Stimulated activated CD4-positive, alpha-beta T cell treated with anti-CD3 and anti-CD28 coated beads, TNF-alpha, amount 100 ng/mL, for 4 hours (primary cell): ENCODE measurements at regions not wholly inside any gene's neighbourhood (a gene's known extent, or its start where the extent isn't known, plus 50 kb on each side); places are given as distances from the start of the nearest gene placed in this dataset.
"Not testable (repeated sequence)": the region's sequence is repeated elsewhere in the genome, so short reads cannot be mapped to it uniquely, and the experiment has no call there.

Experiments used
- DNase-seq, 3 experiments: peaks; one replicate each; pipeline ENCODE4 v3.0.0-alpha.2; 2020; ENCODE audit warnings: low read depth in 3 of 3

- no peak for DNase-seq
Observed at GRCh38 chr6:141780296-141780695, 352.4 kb upstream of the GJE1 start.

GRCh38 chr6:141764388-141764787, 368.3 kb upstream of the GJE1 start:
- no peak for DNase-seq

- no peak for DNase-seq
Observed at GRCh38 chr6:141758430-141758829, 374.3 kb upstream of the GJE1 start.

- no peak for DNase-seq
Observed at GRCh38 chr6:141753180-141753579, 379.5 kb upstream of the GJE1 start.

GRCh38 chr6:141752677-141753076, 380.0 kb upstream of the GJE1 start:
- no peak for DNase-seq

- not testable (repeated sequence) for DNase-seq
Observed at GRCh38 chr6:141746324-141746723, 386.4 kb upstream of the GJE1 start.

- DNase-seq: no peak
Observed at GRCh38 chr6:141744971-141745370, 387.8 kb upstream of the GJE1 start.

GRCh38 chr6:141744194-141744925, 388.4 kb upstream of the GJE1 start:
- DNase-seq: no peak

- DNase-seq: no peak
Observed at GRCh38 chr6:141736104-141736503, 396.6 kb upstream of the GJE1 start.

- DNase-seq: no peak
Observed at GRCh38 chr6:141735126-141735525, 397.6 kb upstream of the GJE1 start.

GRCh38 chr6:141734071-141734840, 398.5 kb upstream of the GJE1 start:
- no peak for DNase-seq

- no peak for DNase-seq
Observed at GRCh38 chr6:141729146-141729545, 403.6 kb upstream of the GJE1 start.

GRCh38 chr6:141728330-141728729, 404.4 kb upstream of the GJE1 start:
- DNase-seq: no peak

GRCh38 chr6:141726248-141726647, 406.5 kb upstream of the GJE1 start:
- no peak for DNase-seq

- DNase-seq: no peak
Observed at GRCh38 chr6:141724731-141725130, 408.0 kb upstream of the GJE1 start.

GRCh38 chr6:141719476-141719875, 413.2 kb upstream of the GJE1 start:
- DNase-seq: no peak

GRCh38 chr6:141705431-141705830, 427.3 kb upstream of the GJE1 start:
- DNase-seq: no peak

GRCh38 chr6:141704151-141704550, 428.6 kb upstream of the GJE1 start:
- no peak for DNase-seq

GRCh38 chr6:141701732-141702131, 431.0 kb upstream of the GJE1 start:
- DNase-seq: no peak

- no peak for DNase-seq
Observed at GRCh38 chr6:141700819-141701218, 431.9 kb upstream of the GJE1 start.

GRCh38 chr6:141688916-141689315, 443.8 kb upstream of the GJE1 start:
- DNase-seq: no peak

- no peak for DNase-seq
Observed at GRCh38 chr6:141685416-141685815, 447.3 kb upstream of the GJE1 start.

GRCh38 chr6:141682391-141682790, 450.3 kb upstream of the GJE1 start:
- DNase-seq: no peak
